SK-N-SH treated with all-trans-retinoic acid at 6 μM for 48 hours (cell line): ENCODE measurements at regions not wholly inside any gene's neighbourhood (a gene's known extent, or its start where the extent isn't known, plus 50 kb on each side); places are given as distances from the start of the nearest gene placed in this dataset.
A peak's percentile ranks its signal among the peaks of the same experiment; 100 is the strongest.

Experiments
- ATAC-seq: fragments of 200-7000 bp; cut with Tn5 transposase; 3 replicates; pipeline ENCODE4 v1.9.1; 2020; ENCODE audit warnings: mild to moderate bottlenecking, moderate library complexity
- ARNTL ChIP-seq: fragments of 450-650 bp; formaldehyde crosslinking; IDR thresholded peaks from 2 replicates; pipeline ENCODE4 v1.5.0; 2020; ENCODE audit warnings: low read depth, mild to moderate bottlenecking, moderate library complexity, borderline replicate concordance
- BACH2 ChIP-seq: fragments of 250-450 bp; sonication (Bioruptor Pico); IDR thresholded peaks from 2 replicates; pipeline ENCODE4 v1.9.0; 2021; ENCODE audit warnings: mild to moderate bottlenecking, borderline replicate concordance
- CREB5 ChIP-seq: fragments of 250-450 bp; sonication (Bioruptor Pico); IDR thresholded peaks from 2 replicates; pipeline ENCODE4 v1.5.1; 2020; ENCODE audit warnings: low read depth, mild to moderate bottlenecking, moderate library complexity
- CSDC2 ChIP-seq: fragments of 250-450 bp; sonication (Bioruptor Pico); IDR thresholded peaks from 2 replicates; pipeline ENCODE4 v1.5.0; 2020; ENCODE audit warnings: mild to moderate bottlenecking, moderate library complexity
- CSRNP3 ChIP-seq: fragments of 250-450 bp; sonication (Bioruptor Pico); IDR thresholded peaks from 2 replicates; pipeline ENCODE4 v1.5.1; 2021; ENCODE audit warnings: mild to moderate bottlenecking, moderate library complexity
- ISL1 ChIP-seq: fragments of 250-450 bp; sonication (Bioruptor Pico); IDR thresholded peaks from 2 replicates; pipeline ENCODE4 v2.1.2; 2022; ENCODE audit warnings: mild to moderate bottlenecking, moderate library complexity
- POU6F1 ChIP-seq: fragments of 250-450 bp; sonication (Bioruptor Pico); IDR thresholded peaks from 2 replicates; pipeline ENCODE4 v1.8.0; 2021; ENCODE audit warnings: low read depth, mild to moderate bottlenecking, moderate library complexity, borderline replicate concordance
- RARB ChIP-seq: fragments of 250-450 bp; sonication (Bioruptor Pico); IDR thresholded peaks from 2 replicates; pipeline ENCODE4 v1.8.0; 2021; ENCODE audit warnings: mild to moderate bottlenecking, moderate library complexity
- TCF4 ChIP-seq: fragments of 250-450 bp; sonication (Bioruptor Pico); IDR thresholded peaks from 2 replicates; pipeline ENCODE4 v1.8.0; 2021; ENCODE audit warnings: mild to moderate bottlenecking, moderate library complexity, borderline replicate concordance
- TOX ChIP-seq: fragments of 250-450 bp; sonication (Bioruptor Pico); IDR thresholded peaks from 2 replicates; pipeline ENCODE4 v1.8.0; 2021; ENCODE audit warnings: mild to moderate bottlenecking, moderate library complexity, borderline replicate concordance
- ZC3H10 ChIP-seq: fragments of 250-450 bp; sonication (Bioruptor Pico); IDR thresholded peaks from 2 replicates; pipeline ENCODE4 v1.5.1; 2021; ENCODE audit warnings: mild to moderate bottlenecking, moderate library complexity
- ZFP3 ChIP-seq: fragments of 250-450 bp; sonication (Bioruptor Pico); IDR thresholded peaks from 2 replicates; pipeline ENCODE4 v1.5.0; 2020; ENCODE audit warnings: mild to moderate bottlenecking, moderate library complexity
- ZNF565 ChIP-seq: fragments of 450-650 bp; formaldehyde crosslinking; conservative IDR thresholded peaks from 2 replicates; pipeline ENCODE4 v1.5.0; 2020; ENCODE audit warnings: low read depth, mild to moderate bottlenecking, moderate library complexity
- ZNF70 ChIP-seq: fragments of 450-650 bp; formaldehyde crosslinking; IDR thresholded peaks from 2 replicates; pipeline ENCODE4 v1.5.0; 2020; ENCODE audit warnings: mild to moderate bottlenecking, moderate library complexity
- ZNF8 ChIP-seq: fragments of 450-650 bp; formaldehyde crosslinking; IDR thresholded peaks from 2 replicates; pipeline ENCODE4 v1.5.0; 2020; ENCODE audit warnings: mild to moderate bottlenecking, moderate library complexity
- TF ChIP-seq, protein P1 (sequence below): fragments of 250-450 bp; sonication (Bioruptor Pico); IDR thresholded peaks from 2 replicates; pipeline ENCODE4 v1.5.0; 2020; ENCODE audit warnings: mild to moderate bottlenecking, moderate library complexity
- TF ChIP-seq, protein P2 (sequence below): fragments of 250-450 bp; sonication (Bioruptor Pico); IDR thresholded peaks from 2 replicates; pipeline ENCODE4 v1.8.0; 2020; ENCODE audit warnings: mild to moderate bottlenecking, moderate library complexity, borderline replicate concordance

DNA sequence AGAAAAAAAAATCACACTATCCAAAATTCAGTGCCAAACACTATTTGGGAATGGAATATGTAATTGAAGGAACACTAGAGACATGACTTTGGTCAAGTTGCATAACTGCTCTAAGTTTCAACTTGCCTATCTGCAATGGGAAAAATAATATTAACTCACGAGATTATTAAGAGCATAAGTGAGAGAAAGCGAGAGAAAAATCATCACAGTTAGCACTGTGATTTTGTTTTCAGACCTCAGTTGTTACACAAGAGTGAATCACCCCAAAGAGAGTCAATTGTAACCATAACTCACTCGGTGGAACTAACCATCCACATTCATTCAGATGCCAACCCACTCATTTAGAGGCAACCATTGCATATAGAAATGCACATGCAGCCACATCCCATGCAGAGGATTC, 147.1 kb downstream of the NHLRC3 start:
- TF ChIP-seq POU6F1 (CRISPR knock-in tag): no peak
- TF ChIP-seq BACH2 (CRISPR knock-in tag): no peak

DNA sequence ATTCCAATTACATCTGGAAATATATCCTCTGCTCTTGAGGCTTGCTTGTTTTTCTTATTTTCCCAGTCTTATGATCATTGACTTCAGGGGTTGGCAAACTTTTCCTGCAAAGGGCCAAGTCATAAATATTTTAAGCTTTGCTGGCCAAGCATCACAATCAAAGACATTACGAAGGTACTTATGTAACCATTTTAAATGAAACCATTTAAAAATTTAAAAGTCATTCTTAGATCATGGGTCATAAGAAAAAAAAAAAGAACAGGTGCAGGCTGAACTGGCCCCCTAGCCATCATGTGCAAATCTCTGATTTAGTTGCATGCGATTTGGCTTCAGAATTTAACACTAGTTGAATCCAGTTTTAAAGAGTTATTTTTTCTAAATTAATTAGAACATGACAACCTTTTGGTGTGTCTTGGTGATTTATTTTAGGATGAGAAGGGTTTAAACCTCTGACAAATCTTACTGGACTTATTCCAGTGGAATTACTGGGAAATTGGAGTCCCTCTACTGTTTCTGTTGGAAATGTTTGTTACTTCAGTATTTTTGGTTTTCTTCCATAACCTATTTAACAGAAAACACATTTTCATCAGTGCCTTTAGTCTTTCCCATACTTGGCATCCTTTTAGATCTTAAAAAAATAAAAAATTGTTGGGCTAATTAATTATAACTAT, 148.1 kb downstream of the NHLRC3 start:
- ATAC-seq: no peak
- no peak for TF ChIP-seq ZNF70 (CRISPR knock-in tag)
- TF ChIP-seq CSRNP3: no peak
- TF ChIP-seq, all 23 proteins: peak for 0

More for the DNA sequence above, 147.1 kb downstream of the NHLRC3 start:
- no peak for ATAC-seq

DNA sequence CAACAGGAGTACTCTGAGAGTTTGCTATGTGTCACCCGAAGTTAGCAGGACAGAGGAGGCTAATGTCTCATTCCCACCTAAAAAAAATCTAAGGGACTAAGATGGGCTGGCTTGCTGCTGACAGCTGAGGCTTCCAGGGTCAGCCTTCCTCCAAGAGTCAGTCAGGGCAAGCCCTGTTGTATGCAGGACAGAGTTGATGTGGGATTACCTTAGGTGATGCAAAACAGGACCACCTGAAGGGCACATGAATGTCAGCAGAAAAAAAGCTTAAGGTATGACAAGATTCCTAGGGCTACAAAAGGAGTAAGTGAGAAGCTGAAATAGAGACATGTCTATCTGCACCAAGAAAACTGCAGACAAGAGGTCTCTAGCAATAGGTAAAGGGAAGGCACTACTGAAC, 151.5 kb downstream of the NHLRC3 start:
- ATAC-seq: no peak
- TF ChIP-seq CSDC2 (no peak), RARB (no peak), TCF4 (no peak), ZFP3 (CRISPR knock-in tag) (no peak), ZNF565 (no peak), ARNTL (CRISPR knock-in tag) (no peak), POU6F1 (CRISPR knock-in tag) (no peak), TOX (CRISPR knock-in tag) (no peak), ZNF70 (CRISPR knock-in tag) (no peak), ZNF8 (no peak)
- TF ChIP-seq, protein P1, sequence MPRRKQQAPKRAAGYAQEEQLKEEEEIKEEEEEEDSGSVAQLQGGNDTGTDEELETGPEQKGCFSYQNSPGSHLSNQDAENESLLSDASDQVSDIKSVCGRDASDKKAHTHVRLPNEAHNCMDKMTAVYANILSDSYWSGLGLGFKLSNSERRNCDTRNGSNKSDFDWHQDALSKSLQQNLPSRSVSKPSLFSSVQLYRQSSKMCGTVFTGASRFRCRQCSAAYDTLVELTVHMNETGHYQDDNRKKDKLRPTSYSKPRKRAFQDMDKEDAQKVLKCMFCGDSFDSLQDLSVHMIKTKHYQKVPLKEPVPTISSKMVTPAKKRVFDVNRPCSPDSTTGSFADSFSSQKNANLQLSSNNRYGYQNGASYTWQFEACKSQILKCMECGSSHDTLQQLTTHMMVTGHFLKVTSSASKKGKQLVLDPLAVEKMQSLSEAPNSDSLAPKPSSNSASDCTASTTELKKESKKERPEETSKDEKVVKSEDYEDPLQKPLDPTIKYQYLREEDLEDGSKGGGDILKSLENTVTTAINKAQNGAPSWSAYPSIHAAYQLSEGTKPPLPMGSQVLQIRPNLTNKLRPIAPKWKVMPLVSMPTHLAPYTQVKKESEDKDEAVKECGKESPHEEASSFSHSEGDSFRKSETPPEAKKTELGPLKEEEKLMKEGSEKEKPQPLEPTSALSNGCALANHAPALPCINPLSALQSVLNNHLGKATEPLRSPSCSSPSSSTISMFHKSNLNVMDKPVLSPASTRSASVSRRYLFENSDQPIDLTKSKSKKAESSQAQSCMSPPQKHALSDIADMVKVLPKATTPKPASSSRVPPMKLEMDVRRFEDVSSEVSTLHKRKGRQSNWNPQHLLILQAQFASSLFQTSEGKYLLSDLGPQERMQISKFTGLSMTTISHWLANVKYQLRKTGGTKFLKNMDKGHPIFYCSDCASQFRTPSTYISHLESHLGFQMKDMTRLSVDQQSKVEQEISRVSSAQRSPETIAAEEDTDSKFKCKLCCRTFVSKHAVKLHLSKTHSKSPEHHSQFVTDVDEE (CRISPR knock-in tag): no peak
- TF ChIP-seq, protein P2, sequence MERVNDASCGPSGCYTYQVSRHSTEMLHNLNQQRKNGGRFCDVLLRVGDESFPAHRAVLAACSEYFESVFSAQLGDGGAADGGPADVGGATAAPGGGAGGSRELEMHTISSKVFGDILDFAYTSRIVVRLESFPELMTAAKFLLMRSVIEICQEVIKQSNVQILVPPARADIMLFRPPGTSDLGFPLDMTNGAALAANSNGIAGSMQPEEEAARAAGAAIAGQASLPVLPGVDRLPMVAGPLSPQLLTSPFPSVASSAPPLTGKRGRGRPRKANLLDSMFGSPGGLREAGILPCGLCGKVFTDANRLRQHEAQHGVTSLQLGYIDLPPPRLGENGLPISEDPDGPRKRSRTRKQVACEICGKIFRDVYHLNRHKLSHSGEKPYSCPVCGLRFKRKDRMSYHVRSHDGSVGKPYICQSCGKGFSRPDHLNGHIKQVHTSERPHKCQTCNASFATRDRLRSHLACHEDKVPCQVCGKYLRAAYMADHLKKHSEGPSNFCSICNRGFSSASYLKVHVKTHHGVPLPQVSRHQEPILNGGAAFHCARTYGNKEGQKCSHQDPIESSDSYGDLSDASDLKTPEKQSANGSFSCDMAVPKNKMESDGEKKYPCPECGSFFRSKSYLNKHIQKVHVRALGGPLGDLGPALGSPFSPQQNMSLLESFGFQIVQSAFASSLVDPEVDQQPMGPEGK: no peak

- ATAC-seq: no peak
- TF ChIP-seq ISL1 (CRISPR knock-in tag): peak; percentile 50
- no peak for TF ChIP-seq TCF4
These were observed 158.8 kb downstream of the NHLRC3 start for GRCh38 chr13:39196965-39197646.

DNA sequence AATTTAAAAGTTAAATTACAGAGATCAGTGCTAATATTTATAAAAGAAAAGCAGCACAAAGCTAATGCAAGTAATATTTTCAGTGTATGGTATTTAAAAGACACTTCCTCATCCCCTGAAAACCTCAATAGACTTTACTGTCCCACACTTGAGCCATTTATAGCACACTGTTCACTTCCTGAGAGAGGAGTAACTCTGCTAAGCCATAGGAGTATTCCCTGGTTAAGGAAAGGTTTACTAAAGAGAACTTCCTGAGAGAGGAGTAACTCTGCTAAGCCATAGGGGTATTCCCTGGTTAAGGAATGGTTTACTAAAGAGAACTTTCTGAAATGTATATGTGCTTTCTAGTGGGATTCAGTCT, 159.4 kb downstream of the NHLRC3 start:
- no peak for ATAC-seq
- TF ChIP-seq TOX (CRISPR knock-in tag): no peak
- TF ChIP-seq CREB5: no peak
- TF ChIP-seq, protein P1 (CRISPR knock-in tag): no peak
- TF ChIP-seq ZC3H10: no peak
